ENCODE measurements at regions not wholly inside any gene's neighbourhood (a gene's known extent, or its start where the extent isn't known, plus 50 kb on each side); places are given as distances from the start of the nearest gene placed in this dataset.

DNA sequence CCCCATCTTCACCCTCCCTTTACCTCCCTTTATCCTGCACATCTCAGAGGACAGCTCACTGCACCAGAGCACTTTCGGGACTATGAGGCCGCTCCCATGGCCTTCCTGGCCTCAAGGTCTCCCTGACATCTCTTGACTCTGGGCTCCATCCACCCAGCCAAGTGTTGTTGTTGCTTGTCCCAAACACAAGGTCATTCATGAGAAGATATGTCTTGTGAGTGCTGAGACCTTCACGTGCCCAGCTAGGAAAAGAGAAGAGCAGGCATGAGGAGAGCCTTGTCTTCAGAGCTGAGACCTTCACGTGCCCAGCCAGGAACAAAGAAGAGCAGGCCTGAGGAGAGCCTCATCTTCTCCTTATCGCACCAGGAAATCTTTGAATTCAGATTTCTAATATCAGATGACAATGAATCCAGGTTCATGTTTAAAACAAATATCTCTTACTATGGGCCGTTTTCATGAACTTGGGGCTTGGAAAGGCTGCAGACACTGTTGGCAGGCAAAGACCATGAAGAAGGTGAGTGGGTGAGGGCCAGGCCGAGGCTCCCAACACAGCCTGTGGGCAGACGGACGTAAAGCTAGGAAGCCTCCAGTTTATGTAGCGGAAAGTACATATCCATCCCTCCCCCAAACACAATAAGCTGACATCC, 256.1 kb downstream of the NDUFA10 start:
- WGBS (ENCODE audit: insufficient coverage, insufficient read length), result no CpG with 5 or more reads among the region's 10 CpGs
- H3K9me3 ChIP-seq (ENCODE audit: control insufficient read depth, insufficient read depth, low read length), result no peaks in the 10 kb centered on the region
- no peaks in the 10 kb centered on the region for H3K4me1 ChIP-seq (ENCODE audit: control insufficient read depth, insufficient read depth, low read length)
- no peak for DNase-seq (ENCODE audit: low read depth, low spot score)
- H3K27me3 ChIP-seq (ENCODE audit: control insufficient read depth, insufficient read depth, low read length), result no peaks in the 10 kb centered on the region
- H3K4me3 ChIP-seq (ENCODE audit: low read length), result no peak overlapping the region
- no peaks in the 10 kb centered on the region for H3K36me3 ChIP-seq (ENCODE audit: control insufficient read depth, insufficient read depth, low read length)
- H3K27ac ChIP-seq (ENCODE audit: low read length), result no peak overlapping the region

DNA sequence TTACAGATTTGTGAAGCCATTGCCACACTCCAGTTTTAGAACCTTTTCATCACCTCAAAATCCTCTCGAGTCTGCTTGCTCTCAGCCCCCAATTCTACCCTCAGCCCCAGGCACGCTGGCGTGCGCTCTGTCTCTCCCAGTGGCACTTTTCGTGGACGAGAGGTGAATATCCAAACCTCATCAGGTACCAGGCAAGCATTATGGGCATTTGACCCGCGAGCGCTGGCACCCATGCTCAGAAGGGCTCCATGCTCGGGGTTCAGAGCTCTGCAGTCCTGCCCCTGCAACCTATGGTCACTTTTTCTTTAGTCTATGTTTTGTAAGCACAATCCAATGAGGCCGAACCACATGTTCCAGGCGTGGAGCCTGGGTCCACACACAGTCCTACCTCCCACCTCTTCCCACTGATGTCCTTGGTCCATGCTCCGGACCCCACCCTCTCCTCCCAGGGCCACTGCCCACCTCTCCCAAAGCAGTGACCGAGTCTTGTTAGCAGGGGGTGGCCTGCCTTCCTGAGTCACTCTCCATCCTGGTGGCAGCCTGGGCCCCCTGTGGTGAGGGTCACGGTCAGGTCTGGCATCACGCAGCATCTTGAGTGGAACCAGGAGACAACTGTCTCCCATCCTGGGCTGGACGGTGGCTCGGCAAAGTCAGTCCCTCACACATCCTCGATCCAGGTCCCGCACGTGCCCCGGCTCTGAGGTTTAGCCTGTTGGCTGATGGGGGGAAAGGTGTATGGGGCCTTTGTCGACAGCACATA, 256.9 kb downstream of the NDUFA10 start:
- no peaks in the 10 kb centered on the region for H3K36me3 ChIP-seq (ENCODE audit: control insufficient read depth, insufficient read depth, low read length)
- H3K9me3 ChIP-seq (ENCODE audit: control insufficient read depth, insufficient read depth, low read length), result no peaks in the 10 kb centered on the region
- no peak for DNase-seq (ENCODE audit: low read depth, low spot score)
- no CpG with 5 or more reads among the region's 23 CpGs for WGBS (ENCODE audit: insufficient coverage, insufficient read length)
- H3K27me3 ChIP-seq (ENCODE audit: control insufficient read depth, insufficient read depth, low read length), result no peaks in the 10 kb centered on the region
- no peak overlapping the region for H3K4me3 ChIP-seq (ENCODE audit: low read length)
- H3K27ac ChIP-seq (ENCODE audit: low read length), result no peak overlapping the region
- no peaks in the 10 kb centered on the region for H3K4me1 ChIP-seq (ENCODE audit: control insufficient read depth, insufficient read depth, low read length)

DNA sequence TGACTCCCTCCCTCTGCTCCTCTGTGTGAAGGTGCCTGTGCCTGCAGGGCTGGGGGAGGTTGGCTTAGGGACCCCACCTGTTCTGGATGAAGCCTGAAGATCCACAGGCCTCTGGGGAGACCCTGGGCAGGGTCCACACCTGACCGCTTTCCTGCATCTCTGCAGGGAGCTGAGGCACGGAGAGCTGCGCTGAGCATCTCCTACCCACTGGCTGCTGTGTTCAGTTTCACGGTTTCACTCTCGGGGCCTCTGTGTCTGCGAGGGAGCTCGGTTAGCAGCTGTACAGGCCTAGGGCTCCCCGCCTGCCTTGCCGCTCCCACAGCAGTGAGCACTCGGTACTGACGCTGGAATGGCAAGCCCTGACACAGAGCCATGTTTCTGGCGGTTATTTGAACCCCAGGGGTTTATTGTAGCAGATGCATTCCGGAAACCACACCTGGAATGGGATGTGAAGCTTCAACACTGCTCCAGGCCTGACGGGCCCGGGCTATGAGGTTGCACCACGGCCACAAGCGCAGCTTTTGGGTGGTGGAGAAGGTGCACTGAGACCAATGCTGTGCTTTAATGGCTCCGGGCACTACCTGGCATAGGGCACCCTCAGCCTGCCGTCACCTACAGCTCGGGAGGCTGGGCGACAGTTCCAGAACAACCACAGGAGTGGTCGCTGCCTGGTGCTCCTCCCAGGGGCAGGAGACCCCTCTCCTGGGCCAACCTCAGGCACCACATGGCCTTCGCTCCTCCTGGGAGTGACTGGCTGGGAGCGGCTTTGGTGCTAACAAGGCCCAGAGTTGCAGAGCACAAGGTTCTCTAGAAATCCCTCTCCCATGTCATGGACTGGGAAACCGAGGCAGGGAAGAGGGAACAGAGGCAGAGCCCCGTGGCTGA, 257.9 kb downstream of the NDUFA10 start:
- H3K27me3 ChIP-seq (ENCODE audit: control insufficient read depth, insufficient read depth, low read length), result no peaks in the 10 kb centered on the region
- H3K36me3 ChIP-seq (ENCODE audit: control insufficient read depth, insufficient read depth, low read length), result no peaks in the 10 kb centered on the region
- DNase-seq (ENCODE audit: low read depth, low spot score), result no peak
- H3K27ac ChIP-seq (ENCODE audit: low read length), result no peak overlapping the region
- no peaks in the 10 kb centered on the region for H3K4me1 ChIP-seq (ENCODE audit: control insufficient read depth, insufficient read depth, low read length)
- no peak overlapping the region for H3K4me3 ChIP-seq (ENCODE audit: low read length)
- WGBS (ENCODE audit: insufficient coverage, insufficient read length), result no CpG with 5 or more reads among the region's 26 CpGs
- H3K9me3 ChIP-seq (ENCODE audit: control insufficient read depth, insufficient read depth, low read length), result no peaks in the 10 kb centered on the region

DNA sequence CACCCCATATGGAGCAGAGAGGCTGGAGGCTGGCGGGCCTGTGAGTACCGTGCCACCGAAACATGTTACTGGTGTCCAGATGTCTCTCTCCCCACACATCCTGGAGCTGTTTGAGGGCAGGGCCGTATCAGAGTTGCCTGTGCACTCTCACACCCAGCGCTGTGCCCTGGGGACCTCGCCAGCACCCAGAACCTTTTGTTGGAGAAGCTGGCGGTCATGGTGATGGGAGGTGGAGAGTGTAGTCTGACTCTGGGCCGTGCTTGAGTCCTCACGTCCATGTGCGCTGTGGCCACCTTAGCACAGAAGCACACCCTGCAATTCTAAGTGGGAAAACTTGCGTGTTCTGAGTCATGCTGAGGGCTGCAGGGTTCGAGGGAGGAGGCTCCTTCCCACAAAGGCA, 259.2 kb downstream of the NDUFA10 start:
- no peaks in the 10 kb centered on the region for H3K9me3 ChIP-seq (ENCODE audit: control insufficient read depth, insufficient read depth, low read length)
- H3K4me1 ChIP-seq (ENCODE audit: control insufficient read depth, insufficient read depth, low read length), result no peaks in the 10 kb centered on the region
- H3K4me3 ChIP-seq (ENCODE audit: low read length), result no peak overlapping the region
- H3K36me3 ChIP-seq (ENCODE audit: control insufficient read depth, insufficient read depth, low read length), result no peaks in the 10 kb centered on the region
- H3K27ac ChIP-seq (ENCODE audit: low read length), result no peak overlapping the region
- no peaks in the 10 kb centered on the region for H3K27me3 ChIP-seq (ENCODE audit: control insufficient read depth, insufficient read depth, low read length)
- DNase-seq (ENCODE audit: low read depth, low spot score), result no peak
- no CpG with 5 or more reads among the region's 12 CpGs for WGBS (ENCODE audit: insufficient coverage, insufficient read length)

DNA sequence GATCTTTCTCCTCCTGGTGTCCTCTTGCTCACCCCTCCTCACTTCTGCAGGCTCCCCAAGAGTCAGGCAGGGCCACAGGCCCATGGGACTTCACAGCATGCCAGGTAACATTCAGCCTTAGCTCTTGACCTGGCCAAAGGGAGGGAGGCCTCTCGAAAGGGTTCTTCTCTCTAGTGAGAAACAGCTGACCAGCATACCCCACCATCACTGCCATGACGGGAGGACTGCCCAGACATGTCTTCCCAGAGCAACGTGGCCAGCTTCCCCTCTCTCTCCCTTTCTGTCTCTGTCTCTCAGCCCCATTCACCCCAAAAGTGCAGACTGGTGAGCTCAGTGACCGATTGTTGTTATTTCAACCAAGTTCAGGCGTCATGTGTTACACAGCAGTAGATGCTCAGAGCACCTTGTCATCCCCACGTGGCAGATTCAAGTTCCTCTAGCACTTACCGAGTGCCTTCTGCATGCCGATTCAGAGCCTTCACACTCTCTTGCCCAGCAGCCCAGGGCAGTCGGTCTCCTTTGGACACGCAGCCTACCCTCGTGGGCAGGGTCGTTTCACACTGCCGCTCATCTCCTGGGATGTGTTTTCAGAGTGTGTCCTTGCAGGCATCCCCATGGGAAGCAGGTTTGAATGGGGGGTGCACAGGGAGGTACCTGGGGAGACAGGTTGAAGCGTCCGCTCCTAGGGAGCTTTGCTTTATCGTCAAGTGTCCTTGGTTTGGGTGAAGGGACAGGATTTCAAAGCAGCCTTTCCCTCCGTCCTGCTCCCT, 259.9 kb downstream of the NDUFA10 start:
- Histone ChIP-seq H3K4me1 (ENCODE audit: control insufficient read depth, insufficient read depth, low read length) (no peaks in the 10 kb centered on the region), H3K9me3 (ENCODE audit: control insufficient read depth, insufficient read depth, low read length) (no peaks in the 10 kb centered on the region), H3K36me3 (ENCODE audit: control insufficient read depth, insufficient read depth, low read length) (no peaks in the 10 kb centered on the region), H3K27me3 (ENCODE audit: control insufficient read depth, insufficient read depth, low read length) (no peaks in the 10 kb centered on the region), H3K27ac (ENCODE audit: low read length) (no peak overlapping the region), H3K4me3 (ENCODE audit: low read length) (no peak overlapping the region)
- WGBS (ENCODE audit: insufficient coverage, insufficient read length), result no CpG with 5 or more reads among the region's 17 CpGs
- no peak for DNase-seq (ENCODE audit: low read depth, low spot score)

DNA sequence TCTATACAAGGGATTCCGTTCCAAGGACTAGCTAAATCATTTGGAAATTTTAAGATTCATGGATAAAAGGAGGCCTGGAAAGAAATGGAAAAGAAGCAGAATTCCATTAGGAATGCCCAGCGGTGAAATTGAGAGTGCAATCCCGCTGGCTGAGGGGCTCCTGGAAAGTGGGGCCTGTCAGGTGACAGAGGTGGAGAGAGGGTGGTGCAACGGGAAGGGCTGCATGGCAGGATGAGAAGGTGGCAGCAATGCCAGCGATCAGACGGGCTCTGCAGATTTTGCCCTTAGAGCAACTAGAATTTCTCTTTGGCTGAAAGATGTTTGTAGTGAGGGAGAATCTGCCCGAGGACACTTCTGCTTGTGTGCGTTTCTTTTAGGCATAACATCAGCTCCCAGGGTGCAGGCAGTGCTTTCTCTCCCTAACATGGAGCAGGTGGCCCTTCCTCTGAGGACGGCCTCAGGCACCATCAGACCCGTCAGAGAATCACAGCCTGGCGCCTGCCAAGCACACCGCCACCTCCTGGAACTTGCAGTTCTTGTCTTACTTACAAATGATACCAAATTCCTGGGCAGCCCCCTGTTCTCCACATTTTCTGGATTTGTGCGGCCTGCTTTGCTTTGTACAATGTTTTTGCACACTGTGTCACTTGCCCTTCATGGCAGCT, 261.6 kb downstream of the NDUFA10 start:
- no peaks in the 10 kb centered on the region for H3K36me3 ChIP-seq (ENCODE audit: control insufficient read depth, insufficient read depth, low read length)
- no peaks in the 10 kb centered on the region for H3K4me1 ChIP-seq (ENCODE audit: control insufficient read depth, insufficient read depth, low read length)
- H3K27me3 ChIP-seq (ENCODE audit: control insufficient read depth, insufficient read depth, low read length), result no peaks in the 10 kb centered on the region
- H3K9me3 ChIP-seq (ENCODE audit: control insufficient read depth, insufficient read depth, low read length), result no peaks in the 10 kb centered on the region
- no peak overlapping the region for H3K27ac ChIP-seq (ENCODE audit: low read length)
- no peak for DNase-seq (ENCODE audit: low read depth, low spot score)
- no CpG with 5 or more reads among the region's 13 CpGs for WGBS (ENCODE audit: insufficient coverage, insufficient read length)
- H3K4me3 ChIP-seq (ENCODE audit: low read length), result no peak overlapping the region

DNA sequence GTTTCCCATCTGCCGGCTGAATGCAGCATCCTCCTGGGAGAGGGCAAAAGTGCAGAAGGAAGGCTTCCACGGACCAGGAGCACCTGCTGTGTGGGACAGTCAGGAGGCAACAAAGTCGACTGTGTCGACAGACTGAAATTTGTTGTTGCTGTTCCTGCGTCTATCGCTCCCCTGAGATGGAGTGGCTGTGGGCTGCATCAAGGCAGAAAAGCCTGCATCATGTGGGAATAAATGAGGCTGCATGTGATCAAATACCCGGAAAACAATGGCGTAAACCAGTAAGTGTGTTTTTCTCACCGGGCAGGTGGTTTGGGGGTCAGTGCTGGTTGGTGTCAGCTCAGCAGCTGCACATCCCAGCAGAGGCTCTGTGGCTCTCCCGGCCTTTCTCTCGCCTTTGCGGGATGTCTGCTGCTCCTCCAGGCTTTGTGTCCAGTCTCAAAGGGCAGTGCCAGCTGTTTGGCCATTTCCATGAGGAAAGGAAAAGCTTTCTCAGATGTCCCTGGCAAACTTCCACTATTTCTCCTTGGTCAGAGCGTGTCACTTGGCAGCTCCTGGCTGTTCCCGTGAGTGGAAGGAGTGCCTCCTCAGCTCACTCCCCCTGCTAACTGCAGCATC, 262.4 kb downstream of the NDUFA10 start:
- H3K27ac ChIP-seq (ENCODE audit: low read length), result no peak overlapping the region
- H3K9me3 ChIP-seq (ENCODE audit: control insufficient read depth, insufficient read depth, low read length), result no peaks in the 10 kb centered on the region
- no peak overlapping the region for H3K4me3 ChIP-seq (ENCODE audit: low read length)
- H3K27me3 ChIP-seq (ENCODE audit: control insufficient read depth, insufficient read depth, low read length), result no peaks in the 10 kb centered on the region
- no peaks in the 10 kb centered on the region; the same call in 1 of the 2 replicates for H3K4me1 ChIP-seq (ENCODE audit: control insufficient read depth, insufficient read depth, low read length)
- no peaks in the 10 kb centered on the region for H3K36me3 ChIP-seq (ENCODE audit: control insufficient read depth, insufficient read depth, low read length)
- DNase-seq (ENCODE audit: low read depth, low spot score), result no peak
- WGBS (ENCODE audit: insufficient coverage, insufficient read length), result no CpG with 5 or more reads among the region's 14 CpGs

DNA sequence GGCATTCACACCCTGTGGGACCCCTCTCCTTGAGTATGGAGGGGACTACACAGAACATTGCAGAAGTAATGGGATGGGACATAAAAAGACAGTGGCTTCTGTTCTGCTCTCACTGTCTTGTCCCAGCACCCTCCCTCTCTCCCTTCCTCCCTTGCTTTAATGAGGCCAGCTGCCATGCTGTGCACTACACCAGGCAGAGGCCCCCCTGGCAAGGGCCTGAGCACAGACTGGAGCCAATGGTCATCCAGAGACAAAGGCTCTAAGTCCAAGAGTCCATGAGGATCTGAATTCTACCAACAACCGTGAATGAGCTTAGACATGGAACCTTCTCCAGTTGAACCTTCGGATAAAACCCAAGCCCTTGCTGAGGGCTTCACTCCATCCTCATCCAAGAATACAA, 263.0 kb downstream of the NDUFA10 start:
- DNase-seq (ENCODE audit: low read depth, low spot score), result no peak
- no peak overlapping the region for H3K4me3 ChIP-seq (ENCODE audit: low read length)
- no peaks in the 10 kb centered on the region; the same call in 1 of the 2 replicates for H3K4me1 ChIP-seq (ENCODE audit: control insufficient read depth, insufficient read depth, low read length)
- no peaks in the 10 kb centered on the region for H3K9me3 ChIP-seq (ENCODE audit: control insufficient read depth, insufficient read depth, low read length)
- no peaks in the 10 kb centered on the region for H3K27me3 ChIP-seq (ENCODE audit: control insufficient read depth, insufficient read depth, low read length)
- WGBS (ENCODE audit: insufficient coverage, insufficient read length), result no CpG with 5 or more reads among the region's 2 CpGs
- H3K27ac ChIP-seq (ENCODE audit: low read length), result no peak overlapping the region
- H3K36me3 ChIP-seq (ENCODE audit: control insufficient read depth, insufficient read depth, low read length), result no peaks in the 10 kb centered on the region

DNA sequence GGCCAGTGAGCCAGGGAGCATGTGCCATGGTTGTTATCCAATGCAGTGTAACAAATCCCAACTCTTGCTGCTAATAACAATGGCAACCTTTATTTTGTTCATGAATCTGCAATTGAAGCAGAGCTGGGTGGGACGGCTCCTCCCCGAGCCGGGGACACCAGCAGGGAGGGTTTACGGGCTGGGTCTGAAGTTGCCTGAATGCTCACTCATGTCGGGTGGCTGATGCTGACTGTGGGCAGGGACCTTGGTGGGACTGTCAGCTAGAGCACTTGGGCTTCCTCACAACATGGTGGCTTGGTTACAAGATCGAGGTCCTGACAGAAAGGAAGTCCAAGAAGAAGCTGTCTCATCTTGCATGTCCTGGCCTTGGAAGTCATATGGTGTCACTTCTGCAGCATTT, 264.5 kb downstream of the NDUFA10 start:
- WGBS (ENCODE audit: insufficient coverage, insufficient read length), result no CpG with 5 or more reads among the region's 6 CpGs
- no peak for DNase-seq (ENCODE audit: low read depth, low spot score)
- Histone ChIP-seq H3K9me3 (ENCODE audit: control insufficient read depth, insufficient read depth, low read length) (no peaks in the 10 kb centered on the region), H3K4me1 (ENCODE audit: control insufficient read depth, insufficient read depth, low read length) (no peaks in the 10 kb centered on the region; the same call in 1 of the 2 replicates), H3K27me3 (ENCODE audit: control insufficient read depth, insufficient read depth, low read length) (no peaks in the 10 kb centered on the region), H3K27ac (ENCODE audit: low read length) (no peak overlapping the region), H3K36me3 (ENCODE audit: control insufficient read depth, insufficient read depth, low read length) (no peaks in the 10 kb centered on the region), H3K4me3 (ENCODE audit: low read length) (no peak overlapping the region)
